Liver (tissue), 8 donors: ENCODE measurements at regions not wholly inside any gene's neighbourhood (a gene's known extent, or its start where the extent isn't known, plus 50 kb on each side); places are given as distances from the start of the nearest gene placed in this dataset.

Experiments
- DNase-seq: peaks from one replicate; pipeline ENCODE4 v3.0.0-alpha.2; 2017; ENCODE audit warnings: low spot score
- H3K27ac ChIP-seq, 2 donors: one replicate each; pipeline ENCODE4 v1.7.0; 2013; ENCODE audit warnings: inconsistent platforms in 2 of 2, low read length in 2 of 2, control low read depth in 1 of 2, low read depth in 1 of 2, mild to moderate bottlenecking in 1 of 2
- H3K27me3 ChIP-seq, 4 donors: one replicate each; pipeline versions ENCODE4 v1.6.1 to v1.7.0; 2013; ENCODE audit warnings: low read length in 3 of 4, inconsistent platforms in 1 of 4, mild to moderate bottlenecking in 1 of 4, moderate library complexity in 1 of 4; ENCODE audit not compliant: control insufficient read depth in 4 of 4, insufficient read depth in 4 of 4
- H3K36me3 ChIP-seq, 4 donors: one replicate each; pipeline versions ENCODE4 v1.6.1 to v1.7.0; 2013; ENCODE audit warnings: low read length in 3 of 4, mild to moderate bottlenecking in 3 of 4, low read depth in 1 of 4, moderate library complexity in 1 of 4; ENCODE audit not compliant: control insufficient read depth in 4 of 4, insufficient read depth in 3 of 4
- H3K4me1 ChIP-seq, 4 donors: one replicate each; pipeline versions ENCODE4 v1.6.1 to v1.7.0; 2013; ENCODE audit warnings: low read length in 3 of 4, mild to moderate bottlenecking in 3 of 4, moderate library complexity in 1 of 4; ENCODE audit not compliant: control insufficient read depth in 4 of 4, insufficient read depth in 4 of 4
- H3K4me3 ChIP-seq, 3 donors: one replicate each; pipeline versions ENCODE4 v1.6.1 to v1.7.0; 2013; ENCODE audit warnings: low read length in 3 of 3, control low read depth in 1 of 3, low read depth in 1 of 3, mild to moderate bottlenecking in 1 of 3
- H3K9ac ChIP-seq, 2 donors: one replicate each; pipeline ENCODE4 v1.7.0; 2013; ENCODE audit warnings: low read length in 2 of 2, mild to moderate bottlenecking in 2 of 2, moderate library complexity in 2 of 2, control low read depth in 1 of 2, low read depth in 1 of 2
- H3K9me3 ChIP-seq, 4 donors: one replicate each; pipeline versions ENCODE4 v1.6.1 to v1.7.0; 2013; ENCODE audit warnings: low read length in 3 of 4; ENCODE audit not compliant: control insufficient read depth in 4 of 4
- EGR1 ChIP-seq, 2 donors: IDR thresholded peaks; 2 replicates each; pipeline ENCODE4 v1.6.1; 2016 to 2018; ENCODE audit warnings: antibody characterized with exemption in 2 of 2, low read depth in 2 of 2
- FOXA1 ChIP-seq: IDR thresholded peaks from 2 replicates; pipeline ENCODE4 v1.6.1; 2016; ENCODE audit warnings: antibody characterized with exemption
- FOXA2 ChIP-seq: IDR thresholded peaks from 2 replicates; pipeline ENCODE4 v1.6.1; 2016; ENCODE audit warnings: antibody characterized with exemption
- GABPA ChIP-seq, 2 donors: IDR thresholded peaks in 1 of 2; conservative IDR thresholded peaks in 1 of 2; 2 replicates each; pipeline ENCODE4 v1.6.1; 2016; ENCODE audit warnings: antibody characterized with exemption in 2 of 2, mild to moderate bottlenecking in 1 of 2, moderate library complexity in 1 of 2
- HNF4A ChIP-seq, 2 donors: conservative IDR thresholded peaks; 2 replicates each; pipeline ENCODE4 v1.6.1; 2016; ENCODE audit warnings: antibody characterized with exemption in 2 of 2, mild to moderate bottlenecking in 2 of 2
- JUND ChIP-seq, 2 donors: IDR thresholded peaks; 2 replicates each; pipeline ENCODE4 v1.6.1; 2016; ENCODE audit warnings: antibody characterized with exemption in 2 of 2
- NR2F2 ChIP-seq: IDR thresholded peaks from 2 replicates; pipeline ENCODE4 v1.6.1; 2016; ENCODE audit warnings: antibody characterized with exemption
- RAD21 ChIP-seq, 2 donors: IDR thresholded peaks; 2 replicates each; pipeline ENCODE4 v1.6.1; 2016; ENCODE audit warnings: antibody characterized with exemption in 2 of 2, mild to moderate bottlenecking in 2 of 2
- RXRA ChIP-seq, 2 donors: IDR thresholded peaks; 2 replicates each; pipeline ENCODE4 v1.6.1; 2017 to 2018; ENCODE audit warnings: antibody characterized with exemption in 2 of 2, mild to moderate bottlenecking in 1 of 2
- SP1 ChIP-seq: IDR thresholded peaks from 2 replicates; pipeline ENCODE4 v1.6.1; 2018; ENCODE audit warnings: antibody characterized with exemption, mild to moderate bottlenecking
- TAF1 ChIP-seq: conservative IDR thresholded peaks from 2 replicates; pipeline ENCODE4 v1.6.1; 2016; ENCODE audit warnings: antibody characterized with exemption, mild to moderate bottlenecking
- YY1 ChIP-seq: IDR thresholded peaks from 2 replicates; pipeline ENCODE4 v1.6.1; 2016; ENCODE audit warnings: antibody characterized with exemption, mild to moderate bottlenecking
- WGBS: extraction: QIAGEN DNeasy Blood & Tissue Kit; methylation state at CpG from one replicate; pipeline ENCODE4 v1.1.7; 2013; 5-methylcytosine and 5-hydroxymethylcytosine counted together
- TF ChIP-seq, protein P1 (sequence below): IDR thresholded peaks from 2 replicates; pipeline ENCODE4 v1.6.1; 2016; ENCODE audit warnings: antibody characterized with exemption
- TF ChIP-seq, protein P2 (sequence below): fragments of 150-350 bp; IDR thresholded peaks from 2 replicates; pipeline ENCODE4 v1.5.1; 2017; ENCODE audit warnings: improper control_type of control experiment, low read depth, low read length; ENCODE audit not compliant: missing input control
- TF ChIP-seq, protein P3 (sequence below): IDR thresholded peaks from 2 replicates; pipeline ENCODE4 v1.6.1; 2016; ENCODE audit warnings: antibody characterized with exemption, mild to moderate bottlenecking
- TF ChIP-seq, protein P4 (sequence below): IDR thresholded peaks from 2 replicates; pipeline ENCODE4 v1.6.1; 2016; ENCODE audit warnings: antibody characterized with exemption
- TF ChIP-seq, protein P5 (sequence below): IDR thresholded peaks from 2 replicates; pipeline ENCODE4 v1.6.1; 2016; ENCODE audit warnings: antibody characterized with exemption
- donor health status: healthy.
- donor health status: healthy.
- donor health status: healthy.
- donor health status: healthy.
- donor health status: healthy.

DNA sequence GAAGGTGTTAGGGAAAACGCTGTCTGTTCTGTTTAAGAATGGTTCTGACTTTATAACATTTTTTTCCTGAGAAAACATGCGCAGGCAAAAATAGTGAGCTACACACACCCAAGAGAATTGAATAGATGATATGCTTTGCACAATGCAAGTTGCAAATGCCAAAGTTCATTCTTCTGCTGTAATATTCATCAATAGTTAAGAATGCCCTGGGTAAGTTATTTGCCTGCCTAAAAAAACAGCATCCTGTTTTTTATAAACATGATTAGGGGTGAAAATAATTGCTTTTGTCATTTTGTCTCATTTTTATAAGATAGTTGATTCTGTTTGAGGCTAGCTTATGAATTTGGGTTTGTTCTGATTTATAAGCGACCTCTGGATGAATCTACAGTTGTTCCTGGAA lies 99.4 kb downstream of the DTWD1 start:
- H3K9ac ChIP-seq: no peak overlapping the region
- H3K27me3 ChIP-seq: no peaks in the 10 kb centered on the region
- H3K4me1 ChIP-seq: no peaks in the 10 kb centered on the region
- no peak overlapping the region for H3K4me3 ChIP-seq
- H3K27ac ChIP-seq: no peak overlapping the region
- peaks cover 0 to 1% (median 0%) of the 10 kb centered on the region in 4 donors for H3K9me3 ChIP-seq
- TF ChIP-seq JUND (IDR thresholded peaks at IDR 0.05): no peak
- TF ChIP-seq SP1: no peak
- TF ChIP-seq TAF1: no peak
- TF ChIP-seq HNF4A (conservative IDR thresholded peaks at IDR 0.05): no peak
- TF ChIP-seq, protein P1, sequence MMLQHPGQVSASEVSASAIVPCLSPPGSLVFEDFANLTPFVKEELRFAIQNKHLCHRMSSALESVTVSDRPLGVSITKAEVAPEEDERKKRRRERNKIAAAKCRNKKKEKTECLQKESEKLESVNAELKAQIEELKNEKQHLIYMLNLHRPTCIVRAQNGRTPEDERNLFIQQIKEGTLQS: no peak
- TF ChIP-seq GABPA (IDR thresholded peaks at IDR 0.05 in 1 of 2, conservative IDR thresholded peaks at IDR 0.05 in 1 of 2): no peak
- TF ChIP-seq NR2F2: no peak
- TF ChIP-seq, protein P2, sequence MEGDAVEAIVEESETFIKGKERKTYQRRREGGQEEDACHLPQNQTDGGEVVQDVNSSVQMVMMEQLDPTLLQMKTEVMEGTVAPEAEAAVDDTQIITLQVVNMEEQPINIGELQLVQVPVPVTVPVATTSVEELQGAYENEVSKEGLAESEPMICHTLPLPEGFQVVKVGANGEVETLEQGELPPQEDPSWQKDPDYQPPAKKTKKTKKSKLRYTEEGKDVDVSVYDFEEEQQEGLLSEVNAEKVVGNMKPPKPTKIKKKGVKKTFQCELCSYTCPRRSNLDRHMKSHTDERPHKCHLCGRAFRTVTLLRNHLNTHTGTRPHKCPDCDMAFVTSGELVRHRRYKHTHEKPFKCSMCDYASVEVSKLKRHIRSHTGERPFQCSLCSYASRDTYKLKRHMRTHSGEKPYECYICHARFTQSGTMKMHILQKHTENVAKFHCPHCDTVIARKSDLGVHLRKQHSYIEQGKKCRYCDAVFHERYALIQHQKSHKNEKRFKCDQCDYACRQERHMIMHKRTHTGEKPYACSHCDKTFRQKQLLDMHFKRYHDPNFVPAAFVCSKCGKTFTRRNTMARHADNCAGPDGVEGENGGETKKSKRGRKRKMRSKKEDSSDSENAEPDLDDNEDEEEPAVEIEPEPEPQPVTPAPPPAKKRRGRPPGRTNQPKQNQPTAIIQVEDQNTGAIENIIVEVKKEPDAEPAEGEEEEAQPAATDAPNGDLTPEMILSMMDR: no peak
- TF ChIP-seq RXRA (IDR thresholded peaks at IDR 0.05): no peak
- TF ChIP-seq RAD21 (IDR thresholded peaks at IDR 0.05): no peak
- TF ChIP-seq, protein P3, sequence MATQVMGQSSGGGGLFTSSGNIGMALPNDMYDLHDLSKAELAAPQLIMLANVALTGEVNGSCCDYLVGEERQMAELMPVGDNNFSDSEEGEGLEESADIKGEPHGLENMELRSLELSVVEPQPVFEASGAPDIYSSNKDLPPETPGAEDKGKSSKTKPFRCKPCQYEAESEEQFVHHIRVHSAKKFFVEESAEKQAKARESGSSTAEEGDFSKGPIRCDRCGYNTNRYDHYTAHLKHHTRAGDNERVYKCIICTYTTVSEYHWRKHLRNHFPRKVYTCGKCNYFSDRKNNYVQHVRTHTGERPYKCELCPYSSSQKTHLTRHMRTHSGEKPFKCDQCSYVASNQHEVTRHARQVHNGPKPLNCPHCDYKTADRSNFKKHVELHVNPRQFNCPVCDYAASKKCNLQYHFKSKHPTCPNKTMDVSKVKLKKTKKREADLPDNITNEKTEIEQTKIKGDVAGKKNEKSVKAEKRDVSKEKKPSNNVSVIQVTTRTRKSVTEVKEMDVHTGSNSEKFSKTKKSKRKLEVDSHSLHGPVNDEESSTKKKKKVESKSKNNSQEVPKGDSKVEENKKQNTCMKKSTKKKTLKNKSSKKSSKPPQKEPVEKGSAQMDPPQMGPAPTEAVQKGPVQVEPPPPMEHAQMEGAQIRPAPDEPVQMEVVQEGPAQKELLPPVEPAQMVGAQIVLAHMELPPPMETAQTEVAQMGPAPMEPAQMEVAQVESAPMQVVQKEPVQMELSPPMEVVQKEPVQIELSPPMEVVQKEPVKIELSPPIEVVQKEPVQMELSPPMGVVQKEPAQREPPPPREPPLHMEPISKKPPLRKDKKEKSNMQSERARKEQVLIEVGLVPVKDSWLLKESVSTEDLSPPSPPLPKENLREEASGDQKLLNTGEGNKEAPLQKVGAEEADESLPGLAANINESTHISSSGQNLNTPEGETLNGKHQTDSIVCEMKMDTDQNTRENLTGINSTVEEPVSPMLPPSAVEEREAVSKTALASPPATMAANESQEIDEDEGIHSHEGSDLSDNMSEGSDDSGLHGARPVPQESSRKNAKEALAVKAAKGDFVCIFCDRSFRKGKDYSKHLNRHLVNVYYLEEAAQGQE: no peak
- TF ChIP-seq FOXA2: no peak
- TF ChIP-seq YY1: no peak
- TF ChIP-seq, protein P4, sequence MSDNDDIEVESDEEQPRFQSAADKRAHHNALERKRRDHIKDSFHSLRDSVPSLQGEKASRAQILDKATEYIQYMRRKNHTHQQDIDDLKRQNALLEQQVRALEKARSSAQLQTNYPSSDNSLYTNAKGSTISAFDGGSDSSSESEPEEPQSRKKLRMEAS: no peak
- no peak for TF ChIP-seq FOXA1
- TF ChIP-seq, protein P5, sequence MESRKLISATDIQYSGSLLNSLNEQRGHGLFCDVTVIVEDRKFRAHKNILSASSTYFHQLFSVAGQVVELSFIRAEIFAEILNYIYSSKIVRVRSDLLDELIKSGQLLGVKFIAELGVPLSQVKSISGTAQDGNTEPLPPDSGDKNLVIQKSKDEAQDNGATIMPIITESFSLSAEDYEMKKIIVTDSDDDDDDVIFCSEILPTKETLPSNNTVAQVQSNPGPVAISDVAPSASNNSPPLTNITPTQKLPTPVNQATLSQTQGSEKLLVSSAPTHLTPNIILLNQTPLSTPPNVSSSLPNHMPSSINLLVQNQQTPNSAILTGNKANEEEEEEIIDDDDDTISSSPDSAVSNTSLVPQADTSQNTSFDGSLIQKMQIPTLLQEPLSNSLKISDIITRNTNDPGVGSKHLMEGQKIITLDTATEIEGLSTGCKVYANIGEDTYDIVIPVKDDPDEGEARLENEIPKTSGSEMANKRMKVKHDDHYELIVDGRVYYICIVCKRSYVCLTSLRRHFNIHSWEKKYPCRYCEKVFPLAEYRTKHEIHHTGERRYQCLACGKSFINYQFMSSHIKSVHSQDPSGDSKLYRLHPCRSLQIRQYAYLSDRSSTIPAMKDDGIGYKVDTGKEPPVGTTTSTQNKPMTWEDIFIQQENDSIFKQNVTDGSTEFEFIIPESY: no peak
- WGBS: 90% methylated on average over 3 of the region's 3 CpGs
- DNase-seq: no peak
- no peaks in the 10 kb centered on the region for H3K36me3 ChIP-seq

DNA sequence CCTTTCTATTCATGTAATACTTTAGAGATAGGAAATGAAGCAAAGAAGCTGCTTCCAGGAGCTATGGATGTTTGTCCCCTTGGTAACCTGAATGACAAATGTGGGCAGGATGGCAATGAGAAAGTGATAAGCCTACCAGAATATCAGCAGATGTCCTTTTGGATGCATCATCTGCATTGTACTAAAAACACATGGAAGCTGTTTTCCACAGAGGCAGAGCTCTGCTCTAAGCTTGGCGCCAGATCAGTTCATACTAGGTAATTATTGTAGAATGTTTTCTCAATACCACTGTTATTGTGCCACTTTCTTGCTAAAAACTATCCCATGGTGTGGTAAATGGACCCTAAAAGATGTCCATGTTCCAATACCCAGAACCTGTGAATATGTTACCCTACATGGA lies 100.2 kb downstream of the DTWD1 start:
- H3K27ac ChIP-seq: no peak overlapping the region
- no peaks in the 10 kb centered on the region for H3K36me3 ChIP-seq
- H3K9ac ChIP-seq: no peak overlapping the region
- no peaks in the 10 kb centered on the region for H3K27me3 ChIP-seq
- 99% methylated on average over 1 of the region's 1 CpG for WGBS
- peaks cover 0 to 4% (median 1%) of the 10 kb centered on the region in 4 donors for H3K9me3 ChIP-seq
- TF ChIP-seq GABPA (IDR thresholded peaks at IDR 0.05 in 1 of 2, conservative IDR thresholded peaks at IDR 0.05 in 1 of 2): no peak
- TF ChIP-seq, protein P3: no peak
- no peak for TF ChIP-seq FOXA1
- no peak for TF ChIP-seq EGR1 (IDR thresholded peaks at IDR 0.05; ENCODE audit: low read depth in 2 of 2)
- no peak for TF ChIP-seq SP1
- no peak for TF ChIP-seq HNF4A (conservative IDR thresholded peaks at IDR 0.05)
- TF ChIP-seq YY1: no peak
- no peak for TF ChIP-seq JUND (IDR thresholded peaks at IDR 0.05)
- TF ChIP-seq, protein P1: no peak
- TF ChIP-seq, protein P5: no peak
- TF ChIP-seq NR2F2: no peak
- no peak for TF ChIP-seq TAF1
- TF ChIP-seq, protein P4: no peak
- no peak overlapping the region for H3K4me3 ChIP-seq
- no peaks in the 10 kb centered on the region for H3K4me1 ChIP-seq
- DNase-seq: no peak
